ENCODE measurements at regions not wholly inside any gene's neighbourhood (a gene's known extent, or its start where the extent isn't known, plus 50 kb on each side); places are given as distances from the start of the nearest gene placed in this dataset.

DNA sequence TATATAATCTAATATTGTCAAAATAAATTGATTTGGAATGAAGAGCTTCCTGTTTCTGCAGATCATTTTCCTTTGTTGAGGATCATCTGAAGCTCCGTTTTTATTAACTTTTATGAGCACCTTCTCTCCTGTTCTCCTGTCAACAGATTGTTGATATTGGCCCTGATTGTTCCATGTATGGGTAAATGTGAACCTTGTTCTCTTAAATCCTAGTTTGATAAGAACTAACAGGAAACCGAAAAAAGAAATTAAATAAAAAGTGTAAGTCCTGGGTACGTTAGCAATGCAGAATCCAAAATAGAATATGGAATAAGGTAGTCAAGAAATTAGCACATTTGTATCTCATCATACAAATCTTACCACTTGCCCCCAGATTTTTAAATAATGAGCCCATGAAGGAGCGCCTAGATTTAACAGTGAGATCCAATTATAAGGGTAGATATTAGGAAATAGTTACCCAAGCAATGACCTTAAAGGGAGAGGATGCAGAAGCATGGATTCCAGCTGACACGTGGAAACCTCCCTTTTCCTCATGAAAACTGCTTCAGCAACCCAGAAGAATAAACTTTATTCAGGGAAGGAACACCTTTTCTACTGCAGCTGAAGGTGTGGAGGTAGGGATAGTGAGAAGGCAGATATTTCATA is 80.8 kb upstream of the PIK3R1 start:
- TF ChIP-seq, protein P1, sequence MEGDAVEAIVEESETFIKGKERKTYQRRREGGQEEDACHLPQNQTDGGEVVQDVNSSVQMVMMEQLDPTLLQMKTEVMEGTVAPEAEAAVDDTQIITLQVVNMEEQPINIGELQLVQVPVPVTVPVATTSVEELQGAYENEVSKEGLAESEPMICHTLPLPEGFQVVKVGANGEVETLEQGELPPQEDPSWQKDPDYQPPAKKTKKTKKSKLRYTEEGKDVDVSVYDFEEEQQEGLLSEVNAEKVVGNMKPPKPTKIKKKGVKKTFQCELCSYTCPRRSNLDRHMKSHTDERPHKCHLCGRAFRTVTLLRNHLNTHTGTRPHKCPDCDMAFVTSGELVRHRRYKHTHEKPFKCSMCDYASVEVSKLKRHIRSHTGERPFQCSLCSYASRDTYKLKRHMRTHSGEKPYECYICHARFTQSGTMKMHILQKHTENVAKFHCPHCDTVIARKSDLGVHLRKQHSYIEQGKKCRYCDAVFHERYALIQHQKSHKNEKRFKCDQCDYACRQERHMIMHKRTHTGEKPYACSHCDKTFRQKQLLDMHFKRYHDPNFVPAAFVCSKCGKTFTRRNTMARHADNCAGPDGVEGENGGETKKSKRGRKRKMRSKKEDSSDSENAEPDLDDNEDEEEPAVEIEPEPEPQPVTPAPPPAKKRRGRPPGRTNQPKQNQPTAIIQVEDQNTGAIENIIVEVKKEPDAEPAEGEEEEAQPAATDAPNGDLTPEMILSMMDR (IDR thresholded peaks at IDR 0.05), result no peak
- TF ChIP-seq, protein P2, sequence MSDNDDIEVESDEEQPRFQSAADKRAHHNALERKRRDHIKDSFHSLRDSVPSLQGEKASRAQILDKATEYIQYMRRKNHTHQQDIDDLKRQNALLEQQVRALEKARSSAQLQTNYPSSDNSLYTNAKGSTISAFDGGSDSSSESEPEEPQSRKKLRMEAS (CRISPR knock-in tag; IDR thresholded peaks at IDR 0.05), result no peak
- TF ChIP-seq CBFB (CRISPR knock-in tag; IDR thresholded peaks at IDR 0.05; ENCODE audit: low read depth) (no peak), ESRRA (CRISPR knock-in tag; IDR thresholded peaks at IDR 0.05; ENCODE audit: borderline replicate concordance) (no peak), HMGA2 (CRISPR knock-in tag; IDR thresholded peaks at IDR 0.05) (no peak)

All from WTC11 (cell line).